GM23248 (cell line): ENCODE measurements at regions not wholly inside any gene's neighbourhood (a gene's known extent, or its start where the extent isn't known, plus 50 kb on each side); places are given as distances from the start of the nearest gene placed in this dataset.

ENCODE experiments used
- DNase-seq: peaks from one replicate; pipeline ENCODE4 v3.0.0-alpha.2; 2015
- H2AFZ ChIP-seq: fragments of 200-600 bp; sonication (generic); 2 replicates; pipeline ENCODE4 v1.6.1; 2016; ENCODE audit warnings: antibody characterized with exemption
- H3F3A ChIP-seq: fragments of 200-600 bp; sonication (generic); 2 replicates; pipeline ENCODE4 v1.6.1; 2016; ENCODE audit warnings: mild to moderate bottlenecking, antibody characterized with exemption, mixed run types; ENCODE audit not compliant: insufficient read depth
- H3K27ac ChIP-seq: fragments of 200-600 bp; sonication (generic); 2 replicates; pipeline ENCODE4 v1.5.1; 2016; ENCODE audit warnings: mild to moderate bottlenecking
- H3K27me3 ChIP-seq: fragments of 200-600 bp; sonication (generic); replicated peaks from 2 replicates; pipeline ENCODE4 v1.6.1; 2016; ENCODE audit warnings: mild to moderate bottlenecking; ENCODE audit not compliant: insufficient read depth
- H3K36me3 ChIP-seq: fragments of 200-600 bp; sonication (generic); 2 replicates; pipeline ENCODE4 v1.6.1; 2016; ENCODE audit warnings: low read depth, mild to moderate bottlenecking
- H3K4me1 ChIP-seq: fragments of 200-600 bp; sonication (generic); 2 replicates; pipeline ENCODE4 v1.6.1; 2016; ENCODE audit warnings: mild to moderate bottlenecking; ENCODE audit not compliant: insufficient read depth
- H3K4me2 ChIP-seq: fragments of 200-600 bp; sonication (generic); one replicate; pipeline ENCODE4 v1.6.1; 2016; ENCODE audit warnings: mild to moderate bottlenecking; ENCODE audit not compliant: unreplicated experiment
- H3K4me3 ChIP-seq: fragments of 200-600 bp; sonication (generic); 2 replicates; pipeline ENCODE4 v1.5.1; 2016; ENCODE audit warnings: mild to moderate bottlenecking
- H3K79me2 ChIP-seq: fragments of 200-600 bp; sonication (generic); 2 replicates; pipeline ENCODE4 v1.6.1; 2016; ENCODE audit warnings: mild to moderate bottlenecking; ENCODE audit not compliant: insufficient read depth
- H3K9ac ChIP-seq: fragments of 200-600 bp; sonication (generic); 2 replicates; pipeline ENCODE4 v1.6.1; 2016; ENCODE audit warnings: mild to moderate bottlenecking
- H3K9me2 ChIP-seq: fragments of 200-600 bp; sonication (generic); 2 replicates; pipeline ENCODE4 v1.6.1; 2016; ENCODE audit warnings: mixed run types, mild to moderate bottlenecking, moderate library complexity; ENCODE audit not compliant: insufficient read depth
- H3K9me3 ChIP-seq: fragments of 200-600 bp; sonication (generic); one replicate; pipeline ENCODE4 v1.6.1; 2017; ENCODE audit warnings: low read depth
- H4K20me1 ChIP-seq: fragments of 200-600 bp; sonication (generic); 2 replicates; pipeline ENCODE4 v1.6.0; 2016; ENCODE audit not compliant: insufficient read depth
- EZH2 ChIP-seq: fragments of 200-600 bp; sonication (generic); IDR thresholded peaks from 2 replicates; pipeline ENCODE4 v1.6.1; 2018; ENCODE audit warnings: antibody characterized with exemption, mild to moderate bottlenecking; ENCODE audit not compliant: insufficient read depth, poor library complexity, severe bottlenecking
- EZH2phosphoT487 ChIP-seq: fragments of 200-600 bp; sonication (generic); IDR thresholded peaks from 2 replicates; pipeline ENCODE4 v1.6.1; 2018; ENCODE audit warnings: antibody characterized with exemption, moderate library complexity, mild to moderate bottlenecking, low read depth; ENCODE audit not compliant: insufficient read depth
- WGBS, 2 experiments: methylation state at CpG; one replicate each; pipeline ENCODE4 v1.1.6; 2015 to 2017; ENCODE audit warnings: low lambda C conversion rate in 2 of 2, low coverage in 1 of 2; ENCODE audit errors: missing lambda C conversion rate in 2 of 2; 5-methylcytosine and 5-hydroxymethylcytosine counted together
- in situ Hi-C: fragments of 300-500 bp; cut with MboI; formaldehyde crosslinking; loops from 2 replicates; pipeline ENCODE4 v1.15.0; 2020

- no peak for DNase-seq
- no peak overlapping the region for H3K4me3 ChIP-seq
- H3K36me3 ChIP-seq, result no peaks in the 10 kb centered on the region
- H3K79me2 ChIP-seq, result no peaks in the 10 kb centered on the region
- H3F3A ChIP-seq, result no peaks in the 10 kb centered on the region
- H3K27ac ChIP-seq, result no peak overlapping the region
- in situ Hi-C loops, result no loop called here
- 32 to 36% methylated on average over 3 of the region's 3 CpGs for WGBS, 2 experiments
- H3K9me2 ChIP-seq, result no peaks in the 10 kb centered on the region
- no peaks in the 10 kb centered on the region for H3K27me3 ChIP-seq
- no peak overlapping the region for H3K4me2 ChIP-seq
- no peak for TF ChIP-seq EZH2
- TF ChIP-seq EZH2phosphoT487, result no peak
- H3K4me1 ChIP-seq, result no peaks in the 10 kb centered on the region
- no peak overlapping the region for H3K9ac ChIP-seq
- no peak overlapping the region for H2AFZ ChIP-seq
- no peaks in the 10 kb centered on the region for H4K20me1 ChIP-seq
- no peaks in the 10 kb centered on the region for H3K9me3 ChIP-seq
These were observed 124.3 kb downstream of the MRPS30 start for GRCh38 chr5:44932922-44933585.

- in situ Hi-C loops, result no loop called here
- Histone ChIP-seq H3K4me2 (no peak overlapping the region), H3K4me3 (no peak overlapping the region), H3K27ac (no peak overlapping the region), H3K9me2 (no peaks in the 10 kb centered on the region), H3F3A (no peaks in the 10 kb centered on the region), H3K9me3 (no peaks in the 10 kb centered on the region), H3K4me1 (no peaks in the 10 kb centered on the region), H3K79me2 (no peaks in the 10 kb centered on the region), H3K27me3 (no peaks in the 10 kb centered on the region), H3K9ac (no peak overlapping the region), H2AFZ (no peak overlapping the region), H3K36me3 (no peaks in the 10 kb centered on the region), H4K20me1 (no peaks in the 10 kb centered on the region)
- no peak for DNase-seq
- no peak for TF ChIP-seq EZH2phosphoT487
- no peak for TF ChIP-seq EZH2
- WGBS, 2 experiments, result 10 to 19% methylated on average over 3 of the region's 3 CpGs
These were observed 124.9 kb downstream of the MRPS30 start for GRCh38 chr5:44933686-44934085.

- peak; percentile 2 for DNase-seq
- H3K9me2 ChIP-seq, result no peaks in the 10 kb centered on the region
- in situ Hi-C loops, result no loop called here
- no peak for TF ChIP-seq EZH2
- TF ChIP-seq EZH2phosphoT487, result no peak
- no peaks in the 10 kb centered on the region for H3K27me3 ChIP-seq
- no peaks in the 10 kb centered on the region for H3K9me3 ChIP-seq
- no peaks in the 10 kb centered on the region for H3K36me3 ChIP-seq
- no peak overlapping the region for H3K27ac ChIP-seq
- no peaks in the 10 kb centered on the region for H3K4me1 ChIP-seq
- H3K4me3 ChIP-seq, result no peak overlapping the region
- no peak overlapping the region for H2AFZ ChIP-seq
- WGBS, 2 experiments, result 27 to 33% methylated on average over 1 of the region's 1 CpG
- H3K79me2 ChIP-seq, result no peaks in the 10 kb centered on the region
- H3K9ac ChIP-seq, result no peak overlapping the region
- no peak overlapping the region for H3K4me2 ChIP-seq
- no peaks in the 10 kb centered on the region for H4K20me1 ChIP-seq
- no peaks in the 10 kb centered on the region for H3F3A ChIP-seq
These were observed 126.5 kb downstream of the MRPS30 start for GRCh38 chr5:44935262-44935661.

GRCh38 chr5:44935871-44936270 lies 127.1 kb downstream of the MRPS30 start:
- WGBS, 2 experiments, result 33 to 42% methylated on average over 2 of the region's 2 CpGs
- Histone ChIP-seq H4K20me1 (no peaks in the 10 kb centered on the region), H3K9me2 (no peaks in the 10 kb centered on the region), H2AFZ (no peak overlapping the region), H3K9me3 (no peaks in the 10 kb centered on the region), H3K9ac (no peak overlapping the region), H3K27ac (no peak overlapping the region), H3K4me1 (no peaks in the 10 kb centered on the region), H3K79me2 (no peaks in the 10 kb centered on the region), H3K36me3 (no peaks in the 10 kb centered on the region), H3K4me3 (no peak overlapping the region), H3K27me3 (no peaks in the 10 kb centered on the region), H3K4me2 (no peak overlapping the region), H3F3A (no peaks in the 10 kb centered on the region)
- no peak for TF ChIP-seq EZH2
- TF ChIP-seq EZH2phosphoT487, result no peak
- in situ Hi-C loops, result no loop called here
- no peak for DNase-seq

GRCh38 chr5:44942524-44943001 lies 133.8 kb downstream of the MRPS30 start:
- Histone ChIP-seq H3K4me3 (no peak overlapping the region), H4K20me1 (no peaks in the 10 kb centered on the region), H3K4me2 (peak overlapping the region; percentile 40), H3K9me3 (no peaks in the 10 kb centered on the region), H3K79me2 (no peaks in the 10 kb centered on the region), H3F3A (no peaks in the 10 kb centered on the region), H3K36me3 (no peaks in the 10 kb centered on the region), H3K27me3 (no peaks in the 10 kb centered on the region), H3K4me1 (no peaks in the 10 kb centered on the region), H3K9me2 (no peaks in the 10 kb centered on the region), H3K9ac (no peak overlapping the region), H2AFZ (peak overlapping the region; percentile 41), H3K27ac (no peak overlapping the region)
- TF ChIP-seq EZH2 (no peak), EZH2phosphoT487 (no peak)
- DNase-seq, result peak; percentile 16
- WGBS, 2 experiments, result 7 to 8% methylated on average over 4 of the region's 4 CpGs
- in situ Hi-C loops, result no loop called here
